HG03025 (cell line): ENCODE measurements at regions not wholly inside any gene's neighbourhood (a gene's known extent, or its start where the extent isn't known, plus 50 kb on each side); places are given as distances from the start of the nearest gene placed in this dataset.

ENCODE experiments used
- ATAC-seq: cut with Tn5 transposase; IDR thresholded peaks from one replicate; pipeline ENCODE4 v1.9.1; 2021; ENCODE audit warnings: mild to moderate bottlenecking, moderate library complexity; ENCODE audit not compliant: unreplicated experiment, low FRiP score

GRCh38 chr2:164186591-164186990, 434.7 kb downstream of the GRB14 start:
- ATAC-seq: no peak

- ATAC-seq: no peak
These were observed 439.1 kb downstream of the GRB14 start for GRCh38 chr2:164182116-164182627.

GRCh38 chr2:164178835-164179465, 442.3 kb downstream of the GRB14 start:
- peak; percentile 68 for ATAC-seq

- no peak for ATAC-seq
These were observed 428.8 kb upstream of the FIGN start for GRCh38 chr2:164164602-164165001.

- ATAC-seq: no peak
These were observed 419.8 kb upstream of the FIGN start for GRCh38 chr2:164155558-164155957.

- ATAC-seq: no peak
These were observed 415.7 kb upstream of the FIGN start for GRCh38 chr2:164151522-164151921.

- no peak for ATAC-seq
These were observed 414.8 kb upstream of the FIGN start for GRCh38 chr2:164150604-164151003.

GRCh38 chr2:164146441-164146840, 410.6 kb upstream of the FIGN start:
- ATAC-seq: no peak

- no peak for ATAC-seq
These were observed 409.5 kb upstream of the FIGN start for GRCh38 chr2:164145093-164145987.

GRCh38 chr2:164143183-164143930, 407.5 kb upstream of the FIGN start:
- no peak for ATAC-seq

GRCh38 chr2:164142755-164143154, 406.9 kb upstream of the FIGN start:
- ATAC-seq: no peak

- no peak for ATAC-seq
These were observed 405.5 kb upstream of the FIGN start for GRCh38 chr2:164141271-164141670.

GRCh38 chr2:164138750-164139149, 402.9 kb upstream of the FIGN start:
- no peak for ATAC-seq

- ATAC-seq: no peak
These were observed 398.5 kb upstream of the FIGN start for GRCh38 chr2:164134336-164134735.

- ATAC-seq: no peak
These were observed 392.2 kb upstream of the FIGN start for GRCh38 chr2:164127971-164128527.

GRCh38 chr2:164126960-164127660, 391.3 kb upstream of the FIGN start:
- no peak for ATAC-seq

GRCh38 chr2:164115806-164116205, 380.0 kb upstream of the FIGN start:
- no peak for ATAC-seq

GRCh38 chr2:164114937-164115336, 379.1 kb upstream of the FIGN start:
- no peak for ATAC-seq

GRCh38 chr2:164112105-164112504, 376.3 kb upstream of the FIGN start:
- no peak for ATAC-seq

- no peak for ATAC-seq
These were observed 374.7 kb upstream of the FIGN start for GRCh38 chr2:164110515-164110914.
